H9 (cell line): ENCODE measurements at regions not wholly inside any gene's neighbourhood (a gene's known extent, or its start where the extent isn't known, plus 50 kb on each side); places are given as distances from the start of the nearest gene placed in this dataset.

Experiments
- DNase-seq: peaks from one replicate; pipeline ENCODE4 v3.0.0-alpha.2; 2017
- H2AFZ ChIP-seq: one replicate; pipeline ENCODE4 v1.6.1; 2013; ENCODE audit warnings: mild to moderate bottlenecking, low read length, control low read depth, moderate library complexity
- H2AK5ac ChIP-seq: 2 replicates; pipeline ENCODE4 v1.6.1; 2013; ENCODE audit warnings: low read length, control low read depth, mixed read lengths; ENCODE audit not compliant: insufficient read length
- H2BK120ac ChIP-seq: one replicate; pipeline ENCODE4 v1.6.1; 2013; ENCODE audit warnings: low read depth, mild to moderate bottlenecking, low read length, control low read depth, inconsistent platforms; ENCODE audit not compliant: poor library complexity, severe bottlenecking
- H2BK12ac ChIP-seq: 2 replicates; pipeline ENCODE4 v1.6.1; 2013; ENCODE audit warnings: low read length, control low read depth, mixed read lengths, low read depth; ENCODE audit not compliant: insufficient read length
- H2BK15ac ChIP-seq: 2 replicates; pipeline ENCODE4 v1.6.1; 2013; ENCODE audit warnings: low read depth, low read length, control low read depth
- H2BK20ac ChIP-seq: one replicate; pipeline ENCODE4 v1.6.1; 2013; ENCODE audit warnings: low read depth, mild to moderate bottlenecking, low read length, control low read depth, inconsistent platforms; ENCODE audit not compliant: poor library complexity, severe bottlenecking
- H2BK5ac ChIP-seq: 2 replicates; pipeline ENCODE4 v1.6.1; 2013; ENCODE audit warnings: low read length, control low read depth, mixed read lengths; ENCODE audit not compliant: insufficient read length
- H3K14ac ChIP-seq: 2 replicates; pipeline ENCODE4 v1.6.1; 2013; ENCODE audit warnings: low read length, control low read depth; ENCODE audit not compliant: insufficient read depth
- H3K18ac ChIP-seq: 2 replicates; pipeline ENCODE4 v1.6.1; 2013; ENCODE audit warnings: low read depth, mild to moderate bottlenecking, mixed read lengths, low read length, control low read depth; ENCODE audit not compliant: insufficient read length
- H3K23ac ChIP-seq: 2 replicates; pipeline ENCODE4 v1.6.1; 2013; ENCODE audit warnings: low read length, control low read depth, mixed read lengths, low read depth; ENCODE audit not compliant: insufficient read length
- H3K23me2 ChIP-seq: 2 replicates; pipeline ENCODE4 v1.6.1; 2013; ENCODE audit warnings: low read depth, mild to moderate bottlenecking, mixed read lengths, low read length, control low read depth; ENCODE audit not compliant: insufficient read length, poor library complexity, severe bottlenecking
- H3K27ac ChIP-seq: 2 replicates; pipeline ENCODE4 v1.5.1; 2013; ENCODE audit warnings: low read length, control low read depth, mixed read lengths, low read depth; ENCODE audit not compliant: insufficient read length
- H3K27me3 ChIP-seq: 2 replicates; pipeline ENCODE4 v1.6.1; 2013; ENCODE audit warnings: low read length, control low read depth, inconsistent platforms; ENCODE audit not compliant: insufficient read depth
- H3K4ac ChIP-seq: 2 replicates; pipeline ENCODE4 v1.6.1; 2013; ENCODE audit warnings: low read depth, mild to moderate bottlenecking, control low read depth, inconsistent platforms, low read length, moderate library complexity
- H3K4me1 ChIP-seq: 2 replicates; pipeline ENCODE4 v1.6.1; 2013; ENCODE audit warnings: low read length, control low read depth, inconsistent platforms; ENCODE audit not compliant: insufficient read depth
- H3K4me2 ChIP-seq: 2 replicates; pipeline ENCODE4 v1.6.1; 2013; ENCODE audit warnings: low read length, control low read depth, mixed read lengths; ENCODE audit not compliant: insufficient read length, insufficient read depth
- H3K56ac ChIP-seq: 2 replicates; pipeline ENCODE4 v1.6.1; 2013; ENCODE audit warnings: low read depth, mild to moderate bottlenecking, mixed read lengths, low read length, control low read depth; ENCODE audit not compliant: insufficient read length
- H3K79me1 ChIP-seq: 2 replicates; pipeline ENCODE4 v1.6.1; 2013; ENCODE audit warnings: low read depth, mild to moderate bottlenecking, moderate library complexity, low read length, control low read depth, inconsistent platforms; ENCODE audit not compliant: insufficient read depth, poor library complexity, severe bottlenecking
- H3K79me2 ChIP-seq: 2 replicates; pipeline ENCODE4 v1.6.1; 2013; ENCODE audit warnings: low read length, control low read depth, inconsistent platforms; ENCODE audit not compliant: insufficient read depth
- H3K9ac ChIP-seq: 2 replicates; pipeline ENCODE4 v1.6.1; 2013; ENCODE audit warnings: low read length, control low read depth, mixed read lengths; ENCODE audit not compliant: insufficient read length; ENCODE audit errors: extremely low read depth
- H3K9me3 ChIP-seq: one replicate; pipeline ENCODE4 v1.6.1; 2013; ENCODE audit warnings: low read depth, low read length, inconsistent platforms; ENCODE audit not compliant: control insufficient read depth
- H3T11ph ChIP-seq: one replicate; pipeline ENCODE4 v1.6.1; 2013; ENCODE audit warnings: mild to moderate bottlenecking, low read length, control low read depth, inconsistent platforms
- H4K20me1 ChIP-seq: one replicate; pipeline ENCODE4 v1.6.1; 2013; ENCODE audit not compliant: control insufficient read depth, insufficient read length, insufficient read depth
- H4K5ac ChIP-seq: 2 replicates; pipeline ENCODE4 v1.6.1; 2013; ENCODE audit warnings: low read depth, mild to moderate bottlenecking, mixed read lengths, low read length, control low read depth; ENCODE audit not compliant: insufficient read length
- H4K8ac ChIP-seq: replicated peaks from 2 replicates; pipeline ENCODE4 v1.6.1; 2013; ENCODE audit warnings: low read length, control low read depth, mixed read lengths, low read depth; ENCODE audit not compliant: insufficient read length
- H4K91ac ChIP-seq: 2 replicates; pipeline ENCODE4 v1.6.1; 2013; ENCODE audit warnings: low read depth, mild to moderate bottlenecking, moderate library complexity, mixed read lengths, low read length, control low read depth; ENCODE audit not compliant: insufficient read length
- H3K27ac Mint-ChIP-seq, 3 experiments: 2 replicates in 2 of 3; 3 replicates in 1 of 3; pipeline ENCODE4 v1.8.0; 2020 to 2021; ENCODE audit warnings: mixed read lengths in 3 of 3, mild to moderate bottlenecking in 1 of 3, moderate library complexity in 1 of 3
- H3K27me3 Mint-ChIP-seq: 2 replicates; pipeline ENCODE4 v1.8.0; 2021; ENCODE audit warnings: low read depth, mild to moderate bottlenecking, moderate library complexity, mixed read lengths
- H3K36me3 Mint-ChIP-seq, 3 experiments: 2 replicates in 2 of 3; 3 replicates in 1 of 3; pipeline ENCODE4 v1.8.0; 2020 to 2021; ENCODE audit warnings: low read depth in 3 of 3, mixed read lengths in 3 of 3; ENCODE audit not compliant: insufficient read depth in 1 of 3
- H3K4me1 Mint-ChIP-seq, 2 experiments: 2 replicates each; pipeline ENCODE4 v1.8.0; 2020; ENCODE audit warnings: mixed read lengths in 2 of 2
- H3K4me3 Mint-ChIP-seq, 2 experiments: 2 replicates in 1 of 2; 3 replicates in 1 of 2; pipeline ENCODE4 v1.8.0; 2020 to 2021; ENCODE audit warnings: mild to moderate bottlenecking in 2 of 2, mixed read lengths in 2 of 2, moderate library complexity in 1 of 2
- H3K9me3 Mint-ChIP-seq, 2 experiments: 2 replicates in 1 of 2; 3 replicates in 1 of 2; pipeline ENCODE4 v1.8.0; 2020; ENCODE audit warnings: mild to moderate bottlenecking in 2 of 2, mixed read lengths in 2 of 2, moderate library complexity in 1 of 2
- CTCF ChIP-seq: fragments of 200-600 bp; sonication (generic); conservative IDR thresholded peaks from 3 replicates; pipeline ENCODE4 v1.8.0; 2021; ENCODE audit warnings: antibody characterized with exemption, mild to moderate bottlenecking
- WGBS: extraction: QIAGEN DNeasy Blood & Tissue Kit; methylation state at CpG from one replicate; pipeline ENCODE4 v1.1.7; 2013; ENCODE audit warnings: missing lambda C conversion rate, low lambda C conversion rate, mixed read lengths; ENCODE audit not compliant: insufficient read length; ENCODE audit errors: extremely low coverage; 5-methylcytosine and 5-hydroxymethylcytosine counted together

- H2BK20ac ChIP-seq = no peak overlapping the region
- Mint-ChIP-seq H3K27ac (no peak overlapping the region), H3K4me1 (0 out of 4 replicates have a peak, but pooled peaks cover 2 to 4% of the 10 kb centered on the region in 2 experiments), H3K4me3 (no peak overlapping the region), H3K36me3 (no peaks in the 10 kb centered on the region), H3K9me3 (no peaks in the 10 kb centered on the region), H3K27me3 (peaks cover 18% of the 10 kb centered on the region)
- H2BK12ac ChIP-seq = no peak overlapping the region
- DNase-seq = no peak
- H2BK5ac ChIP-seq = no peak overlapping the region
- H4K5ac ChIP-seq = no peak overlapping the region
- H3K23me2 ChIP-seq = no peaks in the 10 kb centered on the region
- H3K56ac ChIP-seq = no peak overlapping the region
- H3T11ph ChIP-seq = no peak overlapping the region
- H3K27me3 ChIP-seq = no peaks in the 10 kb centered on the region
- no peak overlapping the region for H3K4ac ChIP-seq
- H3K79me1 ChIP-seq = no peaks in the 10 kb centered on the region
- no peaks in the 10 kb centered on the region for H3K9me3 ChIP-seq
- H2AFZ ChIP-seq = no peak overlapping the region
- no peak overlapping the region for H3K4me2 ChIP-seq
- H3K23ac ChIP-seq = no peak overlapping the region
- no peak overlapping the region for H2BK120ac ChIP-seq
- H3K9ac ChIP-seq = no peak overlapping the region
- H2AK5ac ChIP-seq = no peak overlapping the region
- H4K20me1 ChIP-seq = no peaks in the 10 kb centered on the region
- H3K4me1 ChIP-seq = no peaks in the 10 kb centered on the region
- no peak overlapping the region for H4K8ac ChIP-seq
- no peak overlapping the region for H3K27ac ChIP-seq
- no CpG with 5 or more reads among the region's 3 CpGs for WGBS
- no peaks in the 10 kb centered on the region for H3K79me2 ChIP-seq
- no peak overlapping the region for H3K14ac ChIP-seq
- H2BK15ac ChIP-seq = no peak overlapping the region
- no peak overlapping the region for H3K18ac ChIP-seq
- no peak for TF ChIP-seq CTCF
- no peak overlapping the region for H4K91ac ChIP-seq
Observed at GRCh38 chr14:21852775-21853174, 179.2 kb upstream of the OR4E1 start.
